ENCODE measurements at regions not wholly inside any gene's neighbourhood (a gene's known extent, or its start where the extent isn't known, plus 50 kb on each side); places are given as distances from the start of the nearest gene placed in this dataset.

GRCh38 chr5:68922172-68922987 lies 171.4 kb upstream of the SLC30A5 start:
- TF ChIP-seq CTCF (IDR thresholded peaks at IDR 0.05) (no peak), POLR2A (IDR thresholded peaks at IDR 0.05) (no peak)

All from lower leg skin (tissue), 3 donors.